ENCODE measurements at regions not wholly inside any gene's neighbourhood (a gene's known extent, or its start where the extent isn't known, plus 50 kb on each side); places are given as distances from the start of the nearest gene placed in this dataset.

- H3K27ac ChIP-seq: no peak overlapping the region
- no peak overlapping the region for H3K4me3 ChIP-seq
- intact Hi-C loops (cut with DNase I): no loop called here
- no peak for TF ChIP-seq CTCF (IDR thresholded peaks at IDR 0.05)
- peaks cover 3 to 4% of the 10 kb centered on the region in 2 donors for H3K4me1 ChIP-seq
- no peak for DNase-seq (ENCODE audit: low spot score in 2 of 2)
- H3K36me3 ChIP-seq: no peaks in the 10 kb centered on the region
- no peaks in the 10 kb centered on the region for H3K27me3 ChIP-seq
- H3K9me3 ChIP-seq: no peaks in the 10 kb centered on the region
Measured at GRCh38 chr11:128165572-128165971, 421.8 kb downstream of the ETS1 start.

- no peak overlapping the region for H3K4me3 ChIP-seq
- no peaks in the 10 kb centered on the region for H3K9me3 ChIP-seq
- no peak overlapping the region for H3K27ac ChIP-seq
- no peak for DNase-seq (ENCODE audit: low spot score in 2 of 2)
- no peaks in the 10 kb centered on the region for H3K36me3 ChIP-seq
- TF ChIP-seq CTCF (IDR thresholded peaks at IDR 0.05): no peak
- no peaks in the 10 kb centered on the region for H3K27me3 ChIP-seq
- intact Hi-C loops (cut with DNase I): no loop called here
- peaks cover 3 to 4% of the 10 kb centered on the region in 2 donors for H3K4me1 ChIP-seq
Measured at GRCh38 chr11:128164080-128164741, 423.1 kb downstream of the ETS1 start.

DNA sequence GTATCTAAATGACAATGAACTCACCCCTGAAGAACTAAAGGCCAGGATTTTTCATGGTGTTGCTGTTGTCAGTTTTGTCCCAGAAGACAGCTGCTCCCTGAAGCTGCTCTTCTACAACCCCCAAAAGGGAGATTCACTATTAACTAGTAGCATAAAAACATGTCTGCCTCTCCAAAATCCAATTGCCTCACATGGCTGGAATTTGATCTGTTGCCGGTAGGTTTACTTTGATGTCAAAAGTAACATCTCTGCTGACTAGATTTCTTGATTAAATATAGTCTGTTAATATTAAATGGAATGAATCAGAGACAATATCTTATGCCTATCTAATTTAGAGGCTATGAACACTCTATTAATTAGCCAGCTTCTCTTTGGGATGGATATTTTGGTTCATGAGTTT, 425.4 kb downstream of the ETS1 start:
- TF ChIP-seq CTCF (IDR thresholded peaks at IDR 0.05): no peak
- Histone ChIP-seq H3K36me3 (no peaks in the 10 kb centered on the region), H3K9me3 (no peaks in the 10 kb centered on the region), H3K4me3 (no peak overlapping the region), H3K27me3 (no peaks in the 10 kb centered on the region), H3K27ac (no peak overlapping the region), H3K4me1 (peaks cover 3 to 4% of the 10 kb centered on the region in 2 donors)
- no peak for DNase-seq (ENCODE audit: low spot score in 2 of 2)
- intact Hi-C loops (cut with DNase I): no loop called here

- Histone ChIP-seq H3K27me3 (no peaks in the 10 kb centered on the region), H3K36me3 (no peaks in the 10 kb centered on the region), H3K9me3 (no peaks in the 10 kb centered on the region), H3K4me1 (peaks cover 3 to 4% of the 10 kb centered on the region in 2 donors), H3K4me3 (no peak overlapping the region), H3K27ac (no peak overlapping the region)
- no peak for DNase-seq (ENCODE audit: low spot score in 2 of 2)
- TF ChIP-seq CTCF (IDR thresholded peaks at IDR 0.05): no peak
- intact Hi-C loops (cut with DNase I): no loop called here
Measured at GRCh38 chr11:128161436-128161835, 425.9 kb downstream of the ETS1 start.

DNA sequence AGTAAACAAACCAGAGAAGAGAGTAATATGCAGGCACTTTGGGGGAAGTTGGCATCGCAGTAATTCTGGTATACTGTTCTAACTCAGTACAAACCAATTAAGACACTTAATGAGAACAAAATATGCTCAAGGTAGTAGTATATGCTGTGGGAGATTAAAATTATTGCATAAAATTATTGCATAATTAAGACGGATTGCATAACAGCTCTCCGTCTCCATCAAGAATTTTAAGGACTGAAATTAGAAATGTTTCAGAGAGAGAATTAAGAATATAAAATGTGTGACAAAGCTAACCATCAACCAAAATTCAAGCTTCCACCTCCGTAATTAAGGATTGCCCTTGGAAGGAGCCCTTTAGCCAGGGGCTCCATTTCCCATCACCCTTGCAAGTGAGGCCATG, 428.5 kb downstream of the ETS1 start:
- H3K4me1 ChIP-seq: peaks cover 3% of the 10 kb centered on the region in 2 donors
- H3K27me3 ChIP-seq: no peaks in the 10 kb centered on the region
- H3K36me3 ChIP-seq: no peaks in the 10 kb centered on the region
- intact Hi-C loops (cut with DNase I): loop anchor here (5.0 kb wide), 4 partner anchors 127 to 673 kb away; no protein-coding TSS in a partner anchor
- H3K27ac ChIP-seq: no peak overlapping the region
- H3K4me3 ChIP-seq: no peak overlapping the region
- no peak for DNase-seq (ENCODE audit: low spot score in 2 of 2)
- H3K9me3 ChIP-seq: no peaks in the 10 kb centered on the region
- no peak for TF ChIP-seq CTCF (IDR thresholded peaks at IDR 0.05)
